GM21515 (cell line): ENCODE measurements at regions not wholly inside any gene's neighbourhood (a gene's known extent, or its start where the extent isn't known, plus 50 kb on each side); places are given as distances from the start of the nearest gene placed in this dataset.
"Not testable (repeated sequence)": the region's sequence is repeated elsewhere in the genome, so short reads cannot be mapped to it uniquely, and the experiment has no call there.

Experiments used
- ATAC-seq: cut with Tn5 transposase; IDR thresholded peaks from one replicate; pipeline ENCODE4 v1.9.1; 2021; ENCODE audit not compliant: unreplicated experiment

DNA sequence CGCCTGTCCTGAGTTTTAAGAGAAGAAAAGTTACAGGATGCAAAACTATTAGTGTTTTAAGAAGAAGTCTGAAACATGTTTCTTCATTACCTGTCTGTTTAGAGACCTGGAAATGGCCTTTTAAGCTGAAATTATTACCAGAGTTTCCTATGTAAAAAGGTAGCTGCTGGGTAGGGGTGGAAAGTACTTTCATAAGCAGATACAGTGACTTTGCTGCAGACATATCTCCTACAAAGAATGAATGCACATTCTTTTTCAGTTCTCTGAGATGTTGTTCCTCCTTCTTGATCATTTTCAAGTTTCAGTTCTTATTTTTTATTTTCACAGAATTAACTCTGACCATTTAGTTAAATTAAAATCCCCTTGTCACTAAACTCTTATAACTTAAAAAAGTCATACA is 1329.6 kb downstream of the KCNT2 start:
- ATAC-seq, result peak; percentile 59

DNA sequence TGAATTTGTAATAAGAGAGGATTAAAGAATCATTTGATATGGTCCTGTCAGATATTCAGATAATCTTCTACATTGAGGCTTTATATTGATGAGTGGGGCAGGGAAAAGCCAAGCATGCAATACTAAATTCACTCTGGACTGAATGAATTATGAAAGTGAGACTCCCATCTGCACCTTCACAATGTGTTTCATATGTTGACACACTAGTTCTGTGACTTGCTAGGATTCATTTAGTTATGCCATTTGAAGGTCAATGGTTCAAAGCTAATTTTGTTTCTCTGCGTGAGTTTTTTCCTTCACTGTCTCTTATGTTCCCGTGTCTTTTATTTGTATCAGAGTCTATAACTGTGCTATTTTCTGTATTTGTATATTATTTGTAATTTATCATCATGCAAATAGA is 1332.5 kb downstream of the KCNT2 start:
- no peak for ATAC-seq

DNA sequence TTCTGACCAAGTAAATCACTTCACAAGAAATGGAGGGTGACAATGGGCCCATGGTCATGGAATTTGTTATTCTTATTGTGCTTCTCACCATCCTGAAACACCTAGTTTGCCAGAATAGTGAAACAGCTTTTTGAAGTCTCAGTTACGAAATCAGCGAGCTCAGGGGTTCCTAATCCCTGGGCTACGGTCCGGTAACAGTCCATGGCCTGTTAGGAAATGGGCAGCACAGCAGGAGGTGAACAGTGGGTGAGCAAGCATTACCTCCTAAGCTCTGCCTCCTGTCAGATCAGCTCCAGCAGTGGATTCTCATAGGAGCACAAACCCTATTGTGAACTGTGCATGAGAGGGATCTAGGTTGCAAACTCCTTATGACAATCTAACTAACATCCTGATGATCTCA is 1356.3 kb downstream of the KCNT2 start:
- ATAC-seq, result no peak

DNA sequence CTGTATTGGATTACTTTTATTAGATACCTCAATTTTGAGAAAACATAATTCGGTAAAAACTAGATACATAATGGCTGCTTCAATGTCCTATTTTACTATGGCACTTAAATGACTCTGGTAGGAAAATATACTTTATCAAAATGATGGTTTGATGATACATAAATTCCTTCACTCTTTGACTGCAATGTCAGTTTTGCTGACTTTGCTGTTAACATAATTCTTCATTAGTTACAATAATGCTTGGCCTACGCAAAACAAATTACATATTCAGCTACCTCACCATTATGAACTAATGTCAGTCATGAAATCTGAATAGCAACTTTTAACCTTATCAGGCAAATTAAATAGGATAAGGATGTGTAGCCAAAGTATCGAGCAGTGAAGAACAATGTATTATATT is 1364.7 kb downstream of the KCNT2 start:
- ATAC-seq, result no peak

DNA sequence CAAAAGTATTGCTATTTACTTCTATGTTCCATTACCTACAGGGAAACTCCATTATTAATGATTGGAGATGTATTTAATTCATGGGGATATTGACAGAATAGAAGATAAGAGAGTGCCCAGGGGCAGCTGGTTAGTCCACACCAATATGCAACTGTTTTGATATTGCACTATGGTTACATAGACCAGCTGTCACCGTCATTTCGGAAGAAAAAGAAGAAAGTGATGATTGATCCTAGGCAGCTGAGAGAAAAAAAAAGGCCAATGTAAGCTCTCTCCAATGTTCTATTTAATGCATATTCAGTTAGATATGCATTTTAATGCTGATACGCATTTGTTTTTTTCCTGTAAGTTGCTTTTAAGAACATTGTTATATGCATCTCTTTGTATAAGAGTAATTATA is 1367.2 kb downstream of the KCNT2 start:
- no peak for ATAC-seq

DNA sequence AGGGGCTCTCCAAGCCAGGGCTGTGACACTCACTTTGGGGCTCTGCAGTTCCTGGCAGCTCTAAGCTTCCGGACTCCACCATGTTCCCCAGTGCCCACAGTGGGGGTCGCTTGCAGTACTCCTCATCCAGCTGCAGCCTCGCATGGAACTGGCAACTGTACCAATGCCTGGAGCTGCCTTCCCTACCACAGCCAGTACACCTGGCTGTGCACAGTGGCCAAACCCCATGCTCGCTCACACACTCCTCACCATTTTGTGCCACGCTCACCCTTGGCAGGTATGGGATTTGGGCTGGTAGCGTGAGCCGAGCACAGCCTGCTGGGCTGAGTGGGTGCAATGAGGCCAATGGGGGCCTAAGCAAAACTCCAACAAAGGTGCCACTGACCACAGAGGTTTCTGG is 1369.9 kb downstream of the KCNT2 start:
- no peak for ATAC-seq

DNA sequence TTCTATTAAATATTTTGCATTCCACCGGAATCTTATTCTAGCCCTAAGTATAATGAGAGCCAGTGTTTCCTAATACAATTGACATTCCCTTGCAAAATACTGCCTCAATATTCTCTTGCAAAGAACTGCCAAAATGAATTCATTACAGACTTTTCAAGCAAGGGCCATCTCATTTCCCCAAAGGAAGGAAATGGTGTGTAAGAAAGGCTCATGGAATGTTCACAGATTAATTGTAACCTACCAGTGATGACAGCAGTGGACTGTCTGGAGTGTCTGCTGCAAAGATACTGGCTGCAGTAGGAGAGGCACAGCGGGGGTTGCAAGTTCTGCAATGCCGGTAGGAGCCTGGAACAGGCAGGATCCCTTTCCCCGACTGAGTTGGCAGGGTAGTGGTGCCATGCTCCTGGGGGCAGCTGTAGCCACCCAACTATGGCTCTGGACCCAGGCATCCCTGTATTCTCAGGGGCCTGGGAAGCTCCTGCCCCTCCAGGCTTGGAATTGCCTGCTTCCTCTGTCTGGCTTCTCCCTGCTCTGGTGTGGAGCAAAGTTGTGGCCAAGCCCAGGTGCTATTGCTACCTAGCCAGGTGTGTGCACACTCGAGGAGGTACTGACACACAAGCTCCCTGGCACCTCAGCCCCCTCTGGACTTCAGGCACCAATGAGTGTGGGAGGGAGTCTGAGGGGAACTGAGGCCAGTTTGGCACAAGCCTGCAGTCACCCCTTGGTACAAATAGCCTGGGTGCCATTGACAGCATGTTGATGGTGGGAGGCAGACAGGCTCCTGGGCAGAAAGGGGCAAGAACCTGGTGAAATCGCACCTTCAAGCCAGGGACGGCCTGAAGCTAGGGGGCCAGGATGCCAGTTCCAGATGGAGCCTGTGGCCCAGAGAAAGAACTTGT is 1371.0 kb downstream of the KCNT2 start:
- ATAC-seq, result no peak

DNA sequence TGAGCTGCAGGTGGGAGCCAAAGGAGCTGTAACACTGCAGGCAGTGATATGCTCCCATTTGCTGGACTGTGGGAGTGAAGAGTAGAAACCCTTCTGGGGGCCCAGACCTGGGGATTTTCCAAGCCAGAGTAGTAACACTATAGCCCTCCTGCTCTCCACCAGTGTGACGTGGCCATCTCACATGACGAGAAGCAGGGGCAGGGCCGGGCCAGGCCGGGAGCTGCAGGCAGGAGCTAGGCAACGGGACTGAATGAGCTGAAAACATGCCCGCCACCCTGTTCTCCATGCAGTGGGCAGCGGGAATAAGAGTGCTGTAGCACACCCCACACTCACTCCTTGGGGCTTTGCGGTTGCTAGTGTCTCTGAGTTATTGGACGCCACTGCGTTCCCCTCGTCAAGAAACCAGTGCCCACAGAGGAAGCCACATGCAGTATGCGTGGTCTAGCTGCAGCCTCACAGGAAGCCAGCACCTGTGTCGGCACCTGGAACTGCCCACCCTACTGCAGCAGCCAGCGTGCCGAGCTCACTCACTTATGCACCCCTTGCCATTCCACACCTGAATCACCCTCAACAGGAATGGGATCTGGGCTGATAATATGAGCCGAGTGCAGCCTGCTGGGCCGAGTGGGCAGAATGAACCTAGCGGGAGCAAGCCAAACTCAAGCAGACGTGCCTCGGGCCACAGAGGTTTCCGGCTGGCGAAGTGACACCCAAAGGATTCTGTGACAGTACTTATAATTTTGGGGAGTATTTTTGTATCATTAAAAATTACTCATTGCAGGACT is 1389.6 kb downstream of the KCNT2 start:
- no peak for ATAC-seq

DNA sequence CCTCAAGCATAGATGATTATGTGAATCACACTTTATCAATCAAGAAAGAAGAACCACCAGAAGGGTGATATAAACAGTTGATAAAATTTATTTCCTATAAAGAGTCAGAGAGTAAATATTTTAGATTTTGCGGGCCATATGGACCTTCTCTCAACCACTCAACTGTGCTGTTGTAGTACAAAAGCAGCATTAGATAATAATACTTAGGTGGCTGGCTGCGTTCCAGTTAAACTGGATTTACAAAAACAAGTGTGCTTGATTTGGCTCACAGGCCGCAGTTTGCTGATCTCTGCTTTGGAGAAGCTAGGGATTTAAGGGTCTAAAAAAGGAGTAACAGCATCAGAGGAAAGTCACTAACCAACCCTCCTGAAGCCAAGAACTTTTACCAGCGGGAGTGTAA is 1406.0 kb downstream of the KCNT2 start:
- no peak for ATAC-seq

DNA sequence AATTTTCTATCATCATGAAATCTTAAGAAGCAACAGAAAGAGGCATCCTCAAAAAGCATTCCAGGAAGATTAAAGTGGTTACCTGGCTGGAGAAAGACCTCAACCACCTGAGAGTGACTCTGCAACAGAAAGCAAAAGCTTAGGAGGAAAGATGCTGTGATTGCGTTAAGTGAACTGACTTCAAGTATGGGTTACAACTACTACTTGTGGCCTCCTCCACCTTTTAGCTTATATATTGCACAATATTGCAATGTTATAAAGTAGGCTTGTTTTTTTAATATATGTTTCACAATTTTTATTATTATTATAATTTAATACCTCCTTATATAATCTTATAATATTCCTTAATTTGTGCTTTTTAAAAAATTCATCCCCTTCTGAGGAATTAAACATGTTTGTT is 1407.5 kb downstream of the KCNT2 start:
- no peak for ATAC-seq

DNA sequence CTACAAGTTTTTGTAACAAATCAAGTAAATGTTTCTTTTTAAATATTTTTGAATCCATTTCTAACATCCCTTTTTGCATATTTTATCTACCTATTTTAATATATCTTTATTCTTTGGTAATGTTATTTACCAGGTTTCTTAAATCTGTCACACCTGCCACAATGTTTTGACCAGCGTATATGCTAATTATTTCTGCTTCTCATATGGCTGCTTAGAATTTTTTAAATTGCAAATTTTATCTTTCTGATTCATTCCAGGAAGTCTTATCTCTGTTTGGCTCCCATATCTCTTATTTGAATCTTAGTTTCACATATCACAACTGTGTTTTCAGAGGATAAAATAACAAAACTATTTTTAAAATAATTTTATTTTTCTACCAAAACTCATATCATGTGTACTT is 1411.1 kb downstream of the KCNT2 start:
- no peak for ATAC-seq

DNA sequence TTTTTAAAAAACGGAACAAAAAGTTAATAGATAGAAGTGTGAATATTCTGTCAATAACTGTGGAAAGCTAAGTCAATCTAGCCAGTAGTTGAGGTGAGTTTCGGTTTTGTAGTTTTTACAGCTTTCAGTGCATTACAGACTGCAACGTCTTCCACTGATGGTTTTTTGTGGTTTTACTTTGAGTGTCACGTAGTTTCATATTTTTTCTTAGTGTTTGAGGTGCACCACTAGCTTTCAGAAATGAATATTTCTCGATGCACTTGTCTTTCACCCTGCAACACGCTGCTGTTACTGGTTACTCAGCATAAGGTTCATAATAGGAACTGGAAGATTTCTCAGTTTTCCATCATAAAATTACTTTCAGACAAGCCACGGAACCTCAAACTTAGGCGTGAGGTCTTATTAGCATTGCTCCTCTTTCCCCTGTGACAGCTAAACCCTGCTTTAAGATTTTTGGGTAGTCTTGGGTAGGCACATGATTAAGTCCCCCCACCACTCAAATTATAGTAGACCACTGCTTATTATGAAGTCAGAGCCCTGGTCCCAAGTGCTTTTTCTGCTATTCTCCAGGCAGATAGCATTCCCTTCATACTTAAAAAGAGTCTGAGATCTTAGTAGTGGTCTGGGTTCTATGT is 1412.7 kb downstream of the KCNT2 start:
- ATAC-seq, result peak; percentile 97

DNA sequence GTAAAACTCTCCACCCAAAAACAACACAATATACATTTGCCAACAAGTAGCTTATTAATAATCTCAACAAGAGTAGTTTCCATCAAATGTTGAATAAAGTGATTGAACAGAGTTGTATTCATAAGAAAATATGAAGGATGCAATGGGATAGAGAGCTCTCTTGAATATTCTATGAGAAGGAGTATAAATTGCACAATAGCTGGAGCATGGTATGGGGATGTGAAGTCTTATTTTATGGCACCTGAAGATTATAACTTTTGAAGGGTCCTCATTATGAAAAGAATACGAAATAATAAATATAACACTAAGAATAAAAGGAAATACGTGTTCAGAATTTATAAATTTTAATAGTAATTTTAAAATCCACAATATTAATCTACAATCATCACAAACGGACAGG is 1415.1 kb downstream of the KCNT2 start:
- ATAC-seq, result no peak

DNA sequence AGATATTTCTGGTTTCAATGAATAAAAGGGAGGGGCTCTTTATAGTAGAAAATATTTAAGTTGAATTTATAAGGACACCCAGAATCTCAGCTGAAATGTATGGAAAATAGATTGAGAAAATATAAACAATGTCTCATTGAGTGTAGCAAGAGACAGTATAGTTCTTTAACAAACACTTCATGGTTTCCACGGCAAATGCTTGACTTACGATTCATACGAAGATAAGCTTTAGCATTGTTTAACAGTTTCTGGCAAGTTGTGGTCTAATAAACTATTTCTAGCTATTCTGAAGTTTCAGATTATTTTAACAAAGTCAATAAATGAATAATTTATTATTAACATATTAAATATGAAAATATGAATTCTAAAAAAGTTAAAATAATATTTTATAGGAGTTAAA is 1419.4 kb downstream of the KCNT2 start:
- no peak for ATAC-seq

DNA sequence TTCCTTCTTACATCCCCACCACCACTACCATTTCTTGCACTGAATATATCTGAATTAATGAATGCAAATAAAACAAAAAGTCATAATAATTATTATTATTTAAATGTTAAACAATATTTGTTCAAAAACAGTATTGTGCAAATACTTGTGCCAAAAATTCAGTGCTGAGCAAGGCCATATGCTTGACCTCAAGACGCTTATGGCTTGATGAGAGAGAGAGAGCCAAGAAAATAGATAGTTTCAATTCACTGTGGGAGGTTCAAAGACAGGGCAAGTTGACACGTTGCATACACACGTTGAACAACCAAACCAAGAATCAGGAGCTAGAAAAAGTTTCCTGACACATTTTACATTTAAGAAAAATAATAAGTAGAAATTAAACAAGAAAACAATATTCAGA is 1421.7 kb downstream of the KCNT2 start:
- no peak for ATAC-seq

DNA sequence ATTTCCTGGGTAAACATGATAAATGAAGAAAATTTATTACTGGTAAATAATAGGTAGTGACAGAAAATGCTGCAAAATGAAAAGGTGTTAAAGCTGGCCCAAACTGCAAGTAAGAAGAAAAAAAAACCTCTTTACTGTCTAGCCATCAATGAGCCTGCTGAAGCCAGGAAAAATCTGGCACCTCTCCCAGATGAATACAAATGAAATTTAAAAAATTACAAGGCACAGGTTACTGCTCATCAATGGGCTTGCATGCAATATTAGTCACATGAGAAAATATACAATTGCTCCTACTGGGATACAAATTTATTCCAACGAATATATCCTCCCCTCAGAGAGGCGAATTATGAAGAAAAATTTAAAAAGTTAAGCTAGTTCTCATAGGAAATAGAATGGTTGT is 1422.5 kb downstream of the KCNT2 start:
- ATAC-seq, result no peak

DNA sequence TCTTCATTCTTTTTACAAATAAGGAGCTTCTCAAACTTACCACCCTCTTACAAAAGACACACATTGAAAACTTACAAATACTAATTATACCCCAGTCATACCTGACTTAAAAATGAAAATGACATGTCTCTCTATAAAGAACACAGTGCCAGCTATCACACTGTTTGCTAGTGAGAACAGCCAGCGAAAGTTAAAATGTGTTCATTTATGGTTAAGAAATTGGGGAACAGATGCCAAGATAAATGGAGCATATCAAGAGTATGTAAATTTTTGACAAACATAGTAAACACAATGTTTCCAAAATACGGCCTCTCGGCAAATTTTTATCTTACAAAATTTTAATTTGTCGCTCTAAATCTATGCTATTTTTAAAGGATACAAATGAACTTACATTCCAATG is 1422.9 kb downstream of the KCNT2 start:
- ATAC-seq, result no peak

DNA sequence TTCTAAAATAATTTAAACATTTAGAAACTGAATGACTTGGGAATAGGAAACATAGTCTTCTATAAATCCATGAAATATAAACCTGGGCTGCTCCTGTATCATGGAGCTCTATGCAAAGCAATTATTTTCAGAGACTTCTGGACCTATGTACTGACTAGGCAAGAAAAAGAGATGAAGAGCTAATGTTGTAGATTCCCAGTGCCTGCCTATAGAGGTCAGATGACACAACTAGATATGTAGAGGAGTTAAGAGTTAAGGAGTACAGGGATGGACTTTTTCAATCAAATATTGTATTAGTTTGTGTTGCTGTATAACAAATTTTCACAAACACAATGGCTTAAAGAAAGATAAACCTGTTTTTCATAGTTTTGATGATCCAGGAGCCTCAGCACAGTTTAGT is 1434.5 kb downstream of the KCNT2 start:
- ATAC-seq, result peak; percentile 54

DNA sequence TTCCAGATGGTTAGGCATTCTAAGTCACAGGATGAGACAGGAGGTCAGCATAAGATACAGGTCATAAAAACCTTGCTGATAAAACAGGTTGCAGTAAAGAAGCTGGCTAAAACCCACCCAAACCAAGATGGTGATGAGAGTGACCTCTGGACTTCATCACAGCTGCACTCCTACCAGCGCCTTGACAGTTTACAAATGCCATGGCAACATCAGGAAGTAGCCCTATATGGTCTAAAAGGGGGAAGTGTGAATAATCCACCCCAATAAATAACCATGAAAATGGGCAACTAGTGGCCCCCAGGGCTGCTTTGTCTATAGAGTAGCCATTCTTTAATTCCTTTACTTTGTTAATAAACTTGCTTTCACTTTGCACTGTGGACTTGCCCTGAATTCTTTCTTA is 1448.4 kb downstream of the KCNT2 start:
- ATAC-seq, result not testable (repeated sequence)

DNA sequence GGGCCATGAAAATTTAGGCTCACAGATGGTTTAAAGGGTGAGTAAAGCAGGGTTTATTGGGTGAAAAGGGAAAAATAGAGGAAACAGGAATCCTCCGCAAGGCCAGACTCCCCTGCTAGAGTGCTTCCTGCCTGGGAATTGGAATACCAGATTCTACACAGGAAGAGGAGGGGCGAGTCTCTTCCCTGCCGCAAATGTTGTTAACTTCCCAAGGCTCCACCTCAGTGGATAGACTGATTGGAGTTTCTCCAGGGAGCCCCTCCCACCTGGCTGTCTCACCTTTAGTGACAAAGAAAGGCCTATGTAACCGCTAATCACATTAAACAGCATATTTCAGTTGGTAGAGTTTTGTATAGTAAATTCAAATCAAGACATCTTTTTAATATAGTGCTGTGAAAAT is 1450.1 kb downstream of the KCNT2 start:
- ATAC-seq, result no peak

DNA sequence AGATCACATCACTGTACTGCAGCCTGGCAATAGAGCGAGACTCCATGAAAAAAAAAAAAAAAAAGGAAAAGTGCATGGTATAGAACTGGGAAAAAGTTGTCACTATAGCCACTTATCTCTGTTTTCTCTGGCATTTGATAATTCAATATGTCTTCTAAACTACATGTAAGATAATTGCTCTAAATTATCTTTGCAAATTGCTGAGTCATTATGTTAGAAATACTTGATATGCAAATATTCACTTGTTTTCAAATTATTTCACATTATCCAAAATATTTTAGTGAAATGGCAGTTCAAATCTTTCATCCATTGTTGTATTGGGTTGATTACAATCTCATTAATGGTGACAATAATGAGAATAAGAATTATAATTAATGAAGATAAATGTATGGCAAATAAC is 1455.1 kb downstream of the KCNT2 start:
- ATAC-seq, result no peak

DNA sequence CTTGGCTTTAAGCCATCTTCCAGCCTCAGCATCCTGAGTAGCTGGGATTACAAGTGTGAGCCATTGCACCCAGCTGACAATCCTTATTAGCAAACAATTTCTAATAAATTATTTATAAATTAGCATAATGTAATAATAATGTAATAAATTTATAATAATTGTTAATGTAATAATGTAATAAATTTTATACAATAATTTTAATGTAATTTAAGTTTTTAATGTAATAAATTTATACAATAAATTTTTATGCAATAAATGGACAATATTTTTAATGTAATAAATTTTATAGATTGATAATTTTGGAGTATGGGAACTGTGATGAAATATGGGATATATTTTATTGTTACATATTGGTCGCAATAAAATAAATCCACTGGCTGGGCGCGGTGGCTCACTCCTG is 1457.5 kb downstream of the KCNT2 start:
- ATAC-seq, result no peak
